GM23338 (cell line): ENCODE measurements at regions not wholly inside any gene's neighbourhood (a gene's known extent, or its start where the extent isn't known, plus 50 kb on each side); places are given as distances from the start of the nearest gene placed in this dataset.

Experiments
- ATAC-seq: fragments of 200-7000 bp; cut with Tn5 transposase; 3 replicates; pipeline ENCODE4 v1.9.1; 2020
- DNase-seq: peaks from one replicate; pipeline ENCODE4 v3.0.0-alpha.2; 2015; ENCODE audit warnings: low spot score
- H2AFZ ChIP-seq: fragments of 200-600 bp; sonication (generic); 2 replicates; pipeline ENCODE4 v1.8.0; 2016; ENCODE audit warnings: antibody characterized with exemption, mild to moderate bottlenecking, moderate library complexity
- H3F3A ChIP-seq: fragments of 200-600 bp; sonication (generic); replicated peaks from 2 replicates; pipeline ENCODE4 v1.8.0; 2017; ENCODE audit warnings: antibody characterized with exemption, mixed run types, low read depth
- H3K27ac ChIP-seq: fragments of 200-600 bp; sonication (generic); 2 replicates; pipeline ENCODE4 v1.6.1; 2016; ENCODE audit warnings: low read depth
- H3K27me3 ChIP-seq: fragments of 200-600 bp; sonication (generic); 2 replicates; pipeline ENCODE4 v1.8.0; 2016; ENCODE audit warnings: mild to moderate bottlenecking, mixed run types, moderate library complexity; ENCODE audit not compliant: insufficient read depth
- H3K36me3 ChIP-seq: fragments of 200-600 bp; sonication (generic); 2 replicates; pipeline ENCODE4 v1.8.0; 2016; ENCODE audit warnings: mild to moderate bottlenecking; ENCODE audit not compliant: insufficient read depth
- H3K4me1 ChIP-seq: fragments of 200-600 bp; sonication (generic); 2 replicates; pipeline ENCODE4 v1.8.0; 2016; ENCODE audit warnings: mild to moderate bottlenecking, moderate library complexity; ENCODE audit not compliant: insufficient read depth
- H3K4me2 ChIP-seq: fragments of 200-600 bp; sonication (generic); 2 replicates; pipeline ENCODE4 v1.7.1; 2017; ENCODE audit warnings: mixed run types
- H3K4me3 ChIP-seq: fragments of 200-600 bp; sonication (generic); 2 replicates; pipeline ENCODE4 v1.6.1; 2016; ENCODE audit warnings: mixed run types
- H3K79me2 ChIP-seq: fragments of 200-600 bp; sonication (generic); replicated peaks from 2 replicates; pipeline ENCODE4 v1.8.0; 2017; ENCODE audit warnings: mild to moderate bottlenecking; ENCODE audit not compliant: insufficient read depth
- H3K9me2 ChIP-seq: fragments of 200-600 bp; sonication (generic); 2 replicates; pipeline ENCODE4 v1.8.0; 2017; ENCODE audit not compliant: insufficient read depth
- H4K20me1 ChIP-seq: fragments of 200-600 bp; sonication (generic); replicated peaks from 2 replicates; pipeline ENCODE4 v1.8.0; 2017; ENCODE audit warnings: mild to moderate bottlenecking; ENCODE audit not compliant: insufficient read depth
- H3K27ac Mint-ChIP-seq: 2 replicates; pipeline ENCODE4 v1.8.0; 2020; ENCODE audit warnings: inconsistent platforms, mild to moderate bottlenecking, moderate library complexity, mixed read lengths
- H3K27me3 Mint-ChIP-seq: 3 replicates; pipeline ENCODE4 v1.8.0; 2022; ENCODE audit warnings: low read depth, mild to moderate bottlenecking, moderate library complexity, mixed read lengths, inconsistent platforms; ENCODE audit not compliant: insufficient read depth, poor library complexity
- H3K36me3 Mint-ChIP-seq: 3 replicates; pipeline ENCODE4 v1.8.0; 2021; ENCODE audit warnings: low read depth, mild to moderate bottlenecking, inconsistent platforms, moderate library complexity, mixed read lengths
- H3K4me1 Mint-ChIP-seq: 3 replicates; pipeline ENCODE4 v1.8.0; 2020; ENCODE audit warnings: mild to moderate bottlenecking, inconsistent platforms, mixed read lengths
- H3K4me3 Mint-ChIP-seq: 3 replicates; pipeline ENCODE4 v1.8.0; 2021; ENCODE audit warnings: moderate library complexity, mild to moderate bottlenecking, inconsistent platforms, mixed read lengths
- H3K9me3 Mint-ChIP-seq: 3 replicates; pipeline ENCODE4 v1.8.0; 2020; ENCODE audit warnings: moderate library complexity, mild to moderate bottlenecking, inconsistent platforms, mixed read lengths
- TF ChIP-seq, protein P1 (sequence below): fragments of 250-450 bp; sonication (Bioruptor Pico); IDR thresholded peaks from 2 replicates; pipeline ENCODE4 v1.5.0; 2020; ENCODE audit warnings: mild to moderate bottlenecking, moderate library complexity
- TF ChIP-seq, protein P2 (sequence below): IDR thresholded peaks from 2 replicates; pipeline ENCODE4 v1.6.1; 2016; ENCODE audit warnings: antibody characterized with exemption
- TF ChIP-seq, protein P3 (sequence below): IDR thresholded peaks from one replicate; pipeline ENCODE4 v1.6.1; 2018; ENCODE audit warnings: antibody characterized with exemption; ENCODE audit not compliant: unreplicated experiment
- TF ChIP-seq, protein P4 (sequence below), 2 experiments: fragments of 200-600 bp in 1 of 2; sonication (generic) in 1 of 2; conservative IDR thresholded peaks; 2 replicates each; pipeline versions ENCODE4 v1.5.1 to v1.6.1; 2016 to 2017; ENCODE audit warnings: antibody characterized with exemption in 2 of 2, low read depth in 2 of 2, mild to moderate bottlenecking in 2 of 2, moderate library complexity in 1 of 2

DNA sequence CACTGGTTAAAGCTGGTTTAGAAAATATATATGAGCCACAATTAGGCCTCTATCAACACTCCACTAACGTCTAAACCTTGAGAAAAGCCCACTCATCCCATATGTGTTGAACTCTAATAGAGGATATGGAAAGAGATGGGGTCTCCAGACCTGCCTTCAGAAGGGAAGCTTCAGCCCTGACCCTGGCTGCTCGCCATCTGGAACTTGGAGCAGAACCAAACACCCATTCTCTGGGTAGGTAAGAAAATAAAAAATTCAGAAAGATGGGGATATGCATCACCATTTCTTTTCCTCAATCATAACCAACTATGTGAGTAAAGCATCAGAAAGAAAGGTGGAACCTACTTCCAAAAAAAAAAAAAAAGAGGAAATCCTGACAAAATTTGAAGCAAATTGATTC is 666.2 kb downstream of the PTPRC start (continued):
- TF ChIP-seq, protein P1, sequence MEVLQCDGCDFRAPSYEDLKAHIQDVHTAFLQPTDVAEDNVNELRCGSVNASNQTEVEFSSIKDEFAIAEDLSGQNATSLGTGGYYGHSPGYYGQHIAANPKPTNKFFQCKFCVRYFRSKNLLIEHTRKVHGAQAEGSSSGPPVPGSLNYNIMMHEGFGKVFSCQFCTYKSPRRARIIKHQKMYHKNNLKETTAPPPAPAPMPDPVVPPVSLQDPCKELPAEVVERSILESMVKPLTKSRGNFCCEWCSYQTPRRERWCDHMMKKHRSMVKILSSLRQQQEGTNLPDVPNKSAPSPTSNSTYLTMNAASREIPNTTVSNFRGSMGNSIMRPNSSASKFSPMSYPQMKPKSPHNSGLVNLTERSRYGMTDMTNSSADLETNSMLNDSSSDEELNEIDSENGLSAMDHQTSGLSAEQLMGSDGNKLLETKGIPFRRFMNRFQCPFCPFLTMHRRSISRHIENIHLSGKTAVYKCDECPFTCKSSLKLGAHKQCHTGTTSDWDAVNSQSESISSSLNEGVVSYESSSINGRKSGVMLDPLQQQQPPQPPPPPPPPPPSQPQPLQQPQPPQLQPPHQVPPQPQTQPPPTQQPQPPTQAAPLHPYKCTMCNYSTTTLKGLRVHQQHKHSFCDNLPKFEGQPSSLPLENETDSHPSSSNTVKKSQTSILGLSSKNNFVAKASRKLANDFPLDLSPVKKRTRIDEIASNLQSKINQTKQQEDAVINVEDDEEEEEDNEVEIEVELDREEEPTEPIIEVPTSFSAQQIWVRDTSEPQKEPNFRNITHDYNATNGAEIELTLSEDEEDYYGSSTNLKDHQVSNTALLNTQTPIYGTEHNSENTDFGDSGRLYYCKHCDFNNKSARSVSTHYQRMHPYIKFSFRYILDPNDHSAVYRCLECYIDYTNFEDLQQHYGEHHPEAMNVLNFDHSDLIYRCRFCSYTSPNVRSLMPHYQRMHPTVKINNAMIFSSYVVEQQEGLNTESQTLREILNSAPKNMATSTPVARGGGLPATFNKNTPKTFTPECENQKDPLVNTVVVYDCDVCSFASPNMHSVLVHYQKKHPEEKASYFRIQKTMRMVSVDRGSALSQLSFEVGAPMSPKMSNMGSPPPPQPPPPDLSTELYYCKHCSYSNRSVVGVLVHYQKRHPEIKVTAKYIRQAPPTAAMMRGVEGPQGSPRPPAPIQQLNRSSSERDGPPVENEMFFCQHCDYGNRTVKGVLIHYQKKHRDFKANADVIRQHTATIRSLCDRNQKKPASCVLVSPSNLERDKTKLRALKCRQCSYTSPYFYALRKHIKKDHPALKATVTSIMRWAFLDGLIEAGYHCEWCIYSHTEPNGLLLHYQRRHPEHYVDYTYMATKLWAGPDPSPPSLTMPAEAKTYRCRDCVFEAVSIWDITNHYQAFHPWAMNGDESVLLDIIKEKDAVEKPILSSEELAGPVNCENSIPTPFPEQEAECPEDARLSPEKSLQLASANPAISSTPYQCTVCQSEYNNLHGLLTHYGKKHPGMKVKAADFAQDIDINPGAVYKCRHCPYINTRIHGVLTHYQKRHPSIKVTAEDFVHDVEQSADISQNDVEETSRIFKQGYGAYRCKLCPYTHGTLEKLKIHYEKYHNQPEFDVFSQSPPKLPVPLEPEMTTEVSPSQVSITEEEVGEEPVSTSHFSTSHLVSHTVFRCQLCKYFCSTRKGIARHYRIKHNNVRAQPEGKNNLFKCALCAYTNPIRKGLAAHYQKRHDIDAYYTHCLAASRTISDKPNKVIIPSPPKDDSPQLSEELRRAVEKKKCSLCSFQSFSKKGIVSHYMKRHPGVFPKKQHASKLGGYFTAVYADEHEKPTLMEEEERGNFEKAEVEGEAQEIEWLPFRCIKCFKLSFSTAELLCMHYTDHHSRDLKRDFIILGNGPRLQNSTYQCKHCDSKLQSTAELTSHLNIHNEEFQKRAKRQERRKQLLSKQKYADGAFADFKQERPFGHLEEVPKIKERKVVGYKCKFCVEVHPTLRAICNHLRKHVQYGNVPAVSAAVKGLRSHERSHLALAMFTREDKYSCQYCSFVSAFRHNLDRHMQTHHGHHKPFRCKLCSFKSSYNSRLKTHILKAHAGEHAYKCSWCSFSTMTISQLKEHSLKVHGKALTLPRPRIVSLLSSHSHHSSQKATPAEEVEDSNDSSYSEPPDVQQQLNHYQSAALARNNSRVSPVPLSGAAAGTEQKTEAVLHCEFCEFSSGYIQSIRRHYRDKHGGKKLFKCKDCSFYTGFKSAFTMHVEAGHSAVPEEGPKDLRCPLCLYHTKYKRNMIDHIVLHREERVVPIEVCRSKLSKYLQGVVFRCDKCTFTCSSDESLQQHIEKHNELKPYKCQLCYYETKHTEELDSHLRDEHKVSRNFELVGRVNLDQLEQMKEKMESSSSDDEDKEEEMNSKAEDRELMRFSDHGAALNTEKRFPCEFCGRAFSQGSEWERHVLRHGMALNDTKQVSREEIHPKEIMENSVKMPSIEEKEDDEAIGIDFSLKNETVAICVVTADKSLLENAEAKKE (CRISPR knock-in tag): no peak
- TF ChIP-seq, protein P2, sequence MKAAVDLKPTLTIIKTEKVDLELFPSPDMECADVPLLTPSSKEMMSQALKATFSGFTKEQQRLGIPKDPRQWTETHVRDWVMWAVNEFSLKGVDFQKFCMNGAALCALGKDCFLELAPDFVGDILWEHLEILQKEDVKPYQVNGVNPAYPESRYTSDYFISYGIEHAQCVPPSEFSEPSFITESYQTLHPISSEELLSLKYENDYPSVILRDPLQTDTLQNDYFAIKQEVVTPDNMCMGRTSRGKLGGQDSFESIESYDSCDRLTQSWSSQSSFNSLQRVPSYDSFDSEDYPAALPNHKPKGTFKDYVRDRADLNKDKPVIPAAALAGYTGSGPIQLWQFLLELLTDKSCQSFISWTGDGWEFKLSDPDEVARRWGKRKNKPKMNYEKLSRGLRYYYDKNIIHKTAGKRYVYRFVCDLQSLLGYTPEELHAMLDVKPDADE: no peak

DNA sequence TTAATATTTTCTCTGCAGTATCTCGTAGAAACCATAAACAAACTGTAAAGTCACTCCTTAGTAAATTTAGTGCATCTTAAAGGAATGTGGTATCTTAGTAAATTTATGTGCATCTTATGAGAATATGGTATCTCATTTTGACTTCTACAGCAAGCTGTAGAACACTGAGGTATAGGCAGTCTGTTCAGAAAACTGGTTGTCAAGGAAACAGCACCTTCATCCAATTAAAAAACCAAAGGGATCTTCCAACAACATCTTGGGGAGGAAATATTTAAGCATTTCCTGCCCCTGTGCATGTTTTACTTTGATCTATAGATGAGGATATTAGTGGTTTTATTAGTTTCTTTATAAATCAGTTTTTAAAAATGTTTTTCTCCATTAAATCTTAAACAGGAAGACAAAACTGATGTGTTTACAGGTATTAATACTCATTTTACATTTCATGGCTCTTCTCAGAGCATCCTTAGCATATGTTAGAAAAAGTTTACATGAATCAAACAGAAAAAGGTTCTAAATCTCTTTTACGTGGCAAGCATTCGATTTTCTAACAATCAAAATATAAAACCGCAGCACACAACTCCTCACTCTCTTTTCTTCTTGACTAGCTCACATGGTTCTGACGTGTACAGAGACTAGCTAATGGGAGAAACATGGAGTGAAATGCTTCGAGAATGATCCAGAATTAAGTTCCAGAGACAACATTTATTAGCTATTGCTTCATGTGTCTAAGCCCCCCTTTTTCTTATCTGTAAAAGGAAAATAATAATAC is 668.8 kb downstream of the PTPRC start:
- Mint-ChIP-seq H3K9me3 (no peaks in the 10 kb centered on the region), H3K4me3 (no peak overlapping the region), H3K4me1 (peaks cover 44% of the 10 kb centered on the region), H3K27me3 (no peaks in the 10 kb centered on the region), H3K27ac (no peak overlapping the region), H3K36me3 (no peaks in the 10 kb centered on the region)
- no peaks in the 10 kb centered on the region for H3K9me2 ChIP-seq
- no peak for DNase-seq
- no peaks in the 10 kb centered on the region for H3F3A ChIP-seq
- no peaks in the 10 kb centered on the region for H3K36me3 ChIP-seq
- TF ChIP-seq, protein P3, sequence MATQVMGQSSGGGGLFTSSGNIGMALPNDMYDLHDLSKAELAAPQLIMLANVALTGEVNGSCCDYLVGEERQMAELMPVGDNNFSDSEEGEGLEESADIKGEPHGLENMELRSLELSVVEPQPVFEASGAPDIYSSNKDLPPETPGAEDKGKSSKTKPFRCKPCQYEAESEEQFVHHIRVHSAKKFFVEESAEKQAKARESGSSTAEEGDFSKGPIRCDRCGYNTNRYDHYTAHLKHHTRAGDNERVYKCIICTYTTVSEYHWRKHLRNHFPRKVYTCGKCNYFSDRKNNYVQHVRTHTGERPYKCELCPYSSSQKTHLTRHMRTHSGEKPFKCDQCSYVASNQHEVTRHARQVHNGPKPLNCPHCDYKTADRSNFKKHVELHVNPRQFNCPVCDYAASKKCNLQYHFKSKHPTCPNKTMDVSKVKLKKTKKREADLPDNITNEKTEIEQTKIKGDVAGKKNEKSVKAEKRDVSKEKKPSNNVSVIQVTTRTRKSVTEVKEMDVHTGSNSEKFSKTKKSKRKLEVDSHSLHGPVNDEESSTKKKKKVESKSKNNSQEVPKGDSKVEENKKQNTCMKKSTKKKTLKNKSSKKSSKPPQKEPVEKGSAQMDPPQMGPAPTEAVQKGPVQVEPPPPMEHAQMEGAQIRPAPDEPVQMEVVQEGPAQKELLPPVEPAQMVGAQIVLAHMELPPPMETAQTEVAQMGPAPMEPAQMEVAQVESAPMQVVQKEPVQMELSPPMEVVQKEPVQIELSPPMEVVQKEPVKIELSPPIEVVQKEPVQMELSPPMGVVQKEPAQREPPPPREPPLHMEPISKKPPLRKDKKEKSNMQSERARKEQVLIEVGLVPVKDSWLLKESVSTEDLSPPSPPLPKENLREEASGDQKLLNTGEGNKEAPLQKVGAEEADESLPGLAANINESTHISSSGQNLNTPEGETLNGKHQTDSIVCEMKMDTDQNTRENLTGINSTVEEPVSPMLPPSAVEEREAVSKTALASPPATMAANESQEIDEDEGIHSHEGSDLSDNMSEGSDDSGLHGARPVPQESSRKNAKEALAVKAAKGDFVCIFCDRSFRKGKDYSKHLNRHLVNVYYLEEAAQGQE: no peak
- TF ChIP-seq, protein P4, sequence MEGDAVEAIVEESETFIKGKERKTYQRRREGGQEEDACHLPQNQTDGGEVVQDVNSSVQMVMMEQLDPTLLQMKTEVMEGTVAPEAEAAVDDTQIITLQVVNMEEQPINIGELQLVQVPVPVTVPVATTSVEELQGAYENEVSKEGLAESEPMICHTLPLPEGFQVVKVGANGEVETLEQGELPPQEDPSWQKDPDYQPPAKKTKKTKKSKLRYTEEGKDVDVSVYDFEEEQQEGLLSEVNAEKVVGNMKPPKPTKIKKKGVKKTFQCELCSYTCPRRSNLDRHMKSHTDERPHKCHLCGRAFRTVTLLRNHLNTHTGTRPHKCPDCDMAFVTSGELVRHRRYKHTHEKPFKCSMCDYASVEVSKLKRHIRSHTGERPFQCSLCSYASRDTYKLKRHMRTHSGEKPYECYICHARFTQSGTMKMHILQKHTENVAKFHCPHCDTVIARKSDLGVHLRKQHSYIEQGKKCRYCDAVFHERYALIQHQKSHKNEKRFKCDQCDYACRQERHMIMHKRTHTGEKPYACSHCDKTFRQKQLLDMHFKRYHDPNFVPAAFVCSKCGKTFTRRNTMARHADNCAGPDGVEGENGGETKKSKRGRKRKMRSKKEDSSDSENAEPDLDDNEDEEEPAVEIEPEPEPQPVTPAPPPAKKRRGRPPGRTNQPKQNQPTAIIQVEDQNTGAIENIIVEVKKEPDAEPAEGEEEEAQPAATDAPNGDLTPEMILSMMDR (conservative IDR thresholded peaks at IDR 0.05; ENCODE audit: low read depth in 2 of 2): no peak
- no peaks in the 10 kb centered on the region for H3K27me3 ChIP-seq
- H3K4me2 ChIP-seq: no peak overlapping the region
- peaks cover 31% of the 10 kb centered on the region for H3K4me1 ChIP-seq
- H2AFZ ChIP-seq: no peak overlapping the region
- H3K27ac ChIP-seq: no peak overlapping the region
- ATAC-seq: no peak
- no peaks in the 10 kb centered on the region for H4K20me1 ChIP-seq
- no peaks in the 10 kb centered on the region for H3K79me2 ChIP-seq
- no peak overlapping the region for H3K4me3 ChIP-seq
